Astrocyte (in vitro differentiated cells and primary cell): ENCODE measurements at regions not wholly inside any gene's neighbourhood (a gene's known extent, or its start where the extent isn't known, plus 50 kb on each side); places are given as distances from the start of the nearest gene placed in this dataset.

Experiments
- DNase-seq: peaks from one replicate; pipeline ENCODE4 v3.0.0-alpha.2; 2010; ENCODE audit warnings: low read depth
- FAIRE-seq: peaks from 2 replicates; lab custom pipeline; 2011; peaks lifted over from hg19 to GRCh38; lab: Jason Lieb, UNC
- H2AFZ ChIP-seq: 2 replicates; pipeline ENCODE4 v1.6.0; 2012; ENCODE audit warnings: low read depth, low read length, inconsistent platforms
- H3K27ac ChIP-seq: 2 replicates; pipeline ENCODE4 v1.5.1; 2011; ENCODE audit warnings: low read depth, low read length, inconsistent platforms
- H3K27me3 ChIP-seq: 2 replicates; pipeline ENCODE4 v1.6.0; 2011; ENCODE audit warnings: low read length, inconsistent platforms; ENCODE audit not compliant: insufficient read depth
- H3K36me3 ChIP-seq: 2 replicates; pipeline ENCODE4 v1.5.1; 2011; ENCODE audit warnings: low read length, inconsistent platforms; ENCODE audit not compliant: insufficient read depth
- H3K4me1 ChIP-seq: 2 replicates; pipeline ENCODE4 v1.5.1; 2011; ENCODE audit warnings: low read length, inconsistent platforms; ENCODE audit not compliant: insufficient read depth
- H3K4me2 ChIP-seq: 2 replicates; pipeline ENCODE4 v1.6.0; 2012; ENCODE audit warnings: low read length, inconsistent platforms
- H3K4me3 ChIP-seq: 2 replicates; pipeline ENCODE4 v1.5.1; 2011; ENCODE audit warnings: low read depth, mild to moderate bottlenecking, low read length, inconsistent platforms; ENCODE audit not compliant: insufficient read depth
- H3K79me2 ChIP-seq: 2 replicates; pipeline ENCODE4 v1.6.0; 2012; ENCODE audit warnings: mild to moderate bottlenecking, low read length, inconsistent platforms; ENCODE audit not compliant: insufficient read depth
- H3K9ac ChIP-seq: 2 replicates; pipeline ENCODE4 v1.6.0; 2012; ENCODE audit warnings: mild to moderate bottlenecking, low read length, inconsistent platforms
- H3K9me3 ChIP-seq: 2 replicates; pipeline ENCODE4 v1.5.1; 2012; ENCODE audit warnings: low read depth, mild to moderate bottlenecking, low read length, inconsistent platforms; ENCODE audit not compliant: insufficient read depth
- H4K20me1 ChIP-seq: 2 replicates; pipeline ENCODE4 v1.6.0; 2012; ENCODE audit warnings: low read length, inconsistent platforms; ENCODE audit not compliant: insufficient read depth
- H3K27ac Mint-ChIP-seq: one replicate; pipeline ENCODE4 v1.8.0; 2021; ENCODE audit warnings: mild to moderate bottlenecking, mixed read lengths; ENCODE audit not compliant: unreplicated experiment
- H3K27me3 Mint-ChIP-seq: one replicate; pipeline ENCODE4 v1.8.0; 2021; ENCODE audit warnings: low read depth, mixed read lengths; ENCODE audit not compliant: unreplicated experiment
- H3K36me3 Mint-ChIP-seq: one replicate; pipeline ENCODE4 v1.8.0; 2021; ENCODE audit warnings: low read depth, mixed read lengths; ENCODE audit not compliant: unreplicated experiment
- H3K4me1 Mint-ChIP-seq: one replicate; pipeline ENCODE4 v1.8.0; 2021; ENCODE audit warnings: low read depth, mixed read lengths; ENCODE audit not compliant: unreplicated experiment
- H3K4me3 Mint-ChIP-seq: one replicate; pipeline ENCODE4 v1.8.0; 2021; ENCODE audit warnings: mild to moderate bottlenecking, moderate library complexity, mixed read lengths; ENCODE audit not compliant: unreplicated experiment
- H3K9me3 Mint-ChIP-seq: one replicate; pipeline ENCODE4 v1.8.0; 2021; ENCODE audit warnings: mild to moderate bottlenecking, mixed read lengths; ENCODE audit not compliant: unreplicated experiment
- CTCF ChIP-seq: IDR thresholded peaks from 2 replicates; pipeline ENCODE4 v1.5.1; 2011; ENCODE audit warnings: low read depth, mild to moderate bottlenecking, inconsistent platforms, low read length, moderate library complexity; ENCODE audit not compliant: insufficient read depth
- EZH2 ChIP-seq: IDR thresholded peaks from 2 replicates; pipeline ENCODE4 v1.6.1; 2012; ENCODE audit warnings: mild to moderate bottlenecking, low read length, inconsistent platforms; ENCODE audit not compliant: insufficient read depth

DNA sequence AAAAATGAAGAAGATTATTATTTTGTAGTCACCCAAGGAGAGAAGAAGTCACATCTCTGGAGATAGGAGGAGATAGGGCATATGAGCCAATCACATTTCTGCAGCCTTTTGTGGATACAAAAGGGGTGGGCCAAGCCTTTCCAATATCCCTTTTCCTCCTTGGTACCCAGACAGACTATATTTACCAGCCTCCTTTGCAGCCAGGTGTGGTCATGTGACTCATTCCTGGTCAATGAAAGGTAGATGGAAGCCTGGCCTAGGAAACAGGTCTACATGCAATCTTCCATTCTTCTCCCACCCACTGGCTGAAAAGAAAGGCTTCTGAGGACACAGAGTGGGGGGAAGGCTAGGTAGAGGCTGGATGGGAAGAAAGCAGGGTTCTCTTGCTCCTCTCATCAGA, 58.1 kb upstream of the ERG start:
- H3K27me3 ChIP-seq, result peaks cover 8% of the 10 kb centered on the region
- peaks cover 15% of the 10 kb centered on the region for H3K27me3 Mint-ChIP-seq
- no peaks in the 10 kb centered on the region for H3K4me1 ChIP-seq
- TF ChIP-seq EZH2, result no peak
- TF ChIP-seq CTCF, result no peak
- H3K4me3 Mint-ChIP-seq, result no peak overlapping the region
- no peaks in the 10 kb centered on the region for H3K36me3 Mint-ChIP-seq
- no peaks in the 10 kb centered on the region for H3K79me2 ChIP-seq
- no peaks in the 10 kb centered on the region for H3K4me1 Mint-ChIP-seq
- DNase-seq, result no peak
- H3K4me2 ChIP-seq, result no peak overlapping the region
- no peaks in the 10 kb centered on the region for H4K20me1 ChIP-seq
- H3K27ac Mint-ChIP-seq, result no peak overlapping the region
- no peak overlapping the region for H3K27ac ChIP-seq
- H3K9ac ChIP-seq, result no peak overlapping the region
- FAIRE-seq, result no peak
- no peak overlapping the region for H3K4me3 ChIP-seq
- H2AFZ ChIP-seq, result no peak overlapping the region
- no peaks in the 10 kb centered on the region for H3K36me3 ChIP-seq
- H3K9me3 ChIP-seq, result no peaks in the 10 kb centered on the region
- H3K9me3 Mint-ChIP-seq, result no peaks in the 10 kb centered on the region

GRCh38 chr21:38561205-38561604, 62.9 kb upstream of the ERG start:
- no peaks in the 10 kb centered on the region for H3K9me3 ChIP-seq
- H3K27me3 ChIP-seq, result peaks cover 8% of the 10 kb centered on the region
- H3K4me3 ChIP-seq, result no peak overlapping the region
- no peak overlapping the region for H3K27ac ChIP-seq
- Mint-ChIP-seq H3K4me3 (no peak overlapping the region), H3K9me3 (peaks cover 4% of the 10 kb centered on the region), H3K4me1 (no peaks in the 10 kb centered on the region), H3K36me3 (no peaks in the 10 kb centered on the region), H3K27ac (no peak overlapping the region), H3K27me3 (peaks cover 32% of the 10 kb centered on the region)
- H3K4me2 ChIP-seq, result no peak overlapping the region
- no peak for DNase-seq
- no peaks in the 10 kb centered on the region for H4K20me1 ChIP-seq
- no peak overlapping the region for H2AFZ ChIP-seq
- no peak for FAIRE-seq
- no peaks in the 10 kb centered on the region for H3K36me3 ChIP-seq
- H3K79me2 ChIP-seq, result no peaks in the 10 kb centered on the region
- no peak overlapping the region for H3K9ac ChIP-seq
- no peaks in the 10 kb centered on the region for H3K4me1 ChIP-seq
- no peak for TF ChIP-seq CTCF

DNA sequence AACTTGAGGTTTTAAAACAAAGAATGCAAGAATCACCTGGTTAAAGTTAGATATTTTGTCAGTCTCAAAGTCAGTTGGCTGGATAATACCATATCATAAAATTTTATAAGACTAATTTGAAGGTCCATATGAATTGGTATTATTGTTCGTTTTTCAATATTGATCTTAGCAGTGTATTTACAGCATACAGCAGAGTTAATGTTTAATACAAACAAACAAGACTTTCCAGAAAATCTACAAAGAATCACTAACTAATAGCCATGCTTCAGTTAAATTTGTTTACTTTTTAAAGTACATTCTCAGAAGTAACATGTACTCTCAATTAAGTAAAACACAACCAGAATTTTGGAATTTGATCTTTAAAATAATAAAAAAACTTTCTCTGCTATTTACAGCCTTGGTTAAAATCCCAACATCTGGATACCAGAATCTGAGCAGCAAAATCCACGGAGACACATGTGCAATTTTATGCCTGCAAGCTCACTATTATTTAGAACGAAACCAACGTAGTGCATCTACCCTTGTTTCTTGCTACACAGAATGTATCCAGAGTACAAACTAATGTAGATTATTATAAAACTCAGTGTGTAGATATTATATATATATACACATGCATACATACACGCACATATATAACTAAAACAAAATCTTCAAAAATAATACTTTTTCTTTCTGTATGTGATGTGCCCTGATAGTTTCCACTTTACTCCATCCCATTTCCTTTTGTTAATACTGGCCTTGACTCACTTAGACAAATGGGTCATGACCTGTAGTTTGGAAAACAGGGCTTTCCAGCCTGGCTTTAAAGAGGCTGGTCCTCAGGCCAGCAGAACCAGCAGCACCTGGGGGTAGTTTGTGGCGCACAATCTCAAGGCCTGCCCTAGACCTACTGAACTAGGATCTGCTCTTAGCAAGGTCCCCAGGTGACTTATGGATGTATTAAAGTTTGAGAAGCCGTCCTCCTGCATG, 63.6 kb upstream of the ERG start:
- Mint-ChIP-seq H3K36me3 (no peaks in the 10 kb centered on the region), H3K4me1 (no peaks in the 10 kb centered on the region), H3K9me3 (peaks cover 4% of the 10 kb centered on the region), H3K27ac (no peak overlapping the region), H3K4me3 (no peak overlapping the region), H3K27me3 (peaks cover 35% of the 10 kb centered on the region)
- H3K27ac ChIP-seq, result no peak overlapping the region
- no peak overlapping the region for H3K4me2 ChIP-seq
- H3K27me3 ChIP-seq, result peaks cover 8% of the 10 kb centered on the region
- no peaks in the 10 kb centered on the region for H3K36me3 ChIP-seq
- no peaks in the 10 kb centered on the region for H3K9me3 ChIP-seq
- H3K9ac ChIP-seq, result no peak overlapping the region
- no peak overlapping the region for H2AFZ ChIP-seq
- H3K4me1 ChIP-seq, result no peaks in the 10 kb centered on the region
- TF ChIP-seq CTCF (no peak), EZH2 (no peak)
- FAIRE-seq, result no peak
- H3K79me2 ChIP-seq, result no peaks in the 10 kb centered on the region
- no peak overlapping the region for H3K4me3 ChIP-seq
- DNase-seq, result no peak
- H4K20me1 ChIP-seq, result no peaks in the 10 kb centered on the region
